Tibial nerve (tissue), 4 donors: ENCODE measurements at regions not wholly inside any gene's neighbourhood (a gene's known extent, or its start where the extent isn't known, plus 50 kb on each side); places are given as distances from the start of the nearest gene placed in this dataset.

Source experiments
- EP300 ChIP-seq, 2 donors: sonication (generic); formaldehyde crosslinking; IDR thresholded peaks; one replicate each; pipeline ENCODE4 v1.6.1; 2017; ENCODE audit warnings: antibody characterized with exemption in 2 of 2, mild to moderate bottlenecking in 1 of 2
- POLR2A ChIP-seq, 2 donors: fragments of 450-650 bp; IDR thresholded peaks; one replicate each; pipeline ENCODE4 v1.6.1; 2017; ENCODE audit warnings: antibody characterized with exemption in 2 of 2, mild to moderate bottlenecking in 2 of 2, moderate library complexity in 2 of 2
- TF ChIP-seq, protein P1 (sequence below), 5 experiments: fragments of 200-600 bp in 3 of 5; fragments of 450-650 bp in 2 of 5; sonication (generic) in 3 of 5; IDR thresholded peaks; one replicate each; pipeline ENCODE4 v1.5.1; 2016 to 2019; ENCODE audit warnings: antibody characterized with exemption in 5 of 5, mild to moderate bottlenecking in 3 of 5, moderate library complexity in 2 of 5

DNA sequence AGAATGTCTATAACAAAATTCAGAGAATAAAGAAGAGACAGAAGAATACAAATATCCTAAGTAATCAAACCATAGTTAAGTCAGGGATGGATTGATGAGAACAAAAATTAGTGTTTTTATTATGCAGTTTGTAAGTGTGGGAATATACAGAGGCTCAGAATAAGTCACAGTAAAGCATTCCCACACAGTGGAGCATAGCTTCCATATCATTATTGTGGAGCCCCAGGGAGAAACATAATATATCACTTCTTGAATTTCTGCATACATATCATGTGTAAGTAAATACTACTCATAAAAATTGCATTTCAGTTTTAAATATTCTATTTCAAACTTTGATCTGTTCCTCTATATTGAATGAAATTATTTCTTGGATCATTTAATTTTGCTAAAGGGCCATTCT lies 790.4 kb downstream of the PLA2G4A start:
- TF ChIP-seq, protein P1, sequence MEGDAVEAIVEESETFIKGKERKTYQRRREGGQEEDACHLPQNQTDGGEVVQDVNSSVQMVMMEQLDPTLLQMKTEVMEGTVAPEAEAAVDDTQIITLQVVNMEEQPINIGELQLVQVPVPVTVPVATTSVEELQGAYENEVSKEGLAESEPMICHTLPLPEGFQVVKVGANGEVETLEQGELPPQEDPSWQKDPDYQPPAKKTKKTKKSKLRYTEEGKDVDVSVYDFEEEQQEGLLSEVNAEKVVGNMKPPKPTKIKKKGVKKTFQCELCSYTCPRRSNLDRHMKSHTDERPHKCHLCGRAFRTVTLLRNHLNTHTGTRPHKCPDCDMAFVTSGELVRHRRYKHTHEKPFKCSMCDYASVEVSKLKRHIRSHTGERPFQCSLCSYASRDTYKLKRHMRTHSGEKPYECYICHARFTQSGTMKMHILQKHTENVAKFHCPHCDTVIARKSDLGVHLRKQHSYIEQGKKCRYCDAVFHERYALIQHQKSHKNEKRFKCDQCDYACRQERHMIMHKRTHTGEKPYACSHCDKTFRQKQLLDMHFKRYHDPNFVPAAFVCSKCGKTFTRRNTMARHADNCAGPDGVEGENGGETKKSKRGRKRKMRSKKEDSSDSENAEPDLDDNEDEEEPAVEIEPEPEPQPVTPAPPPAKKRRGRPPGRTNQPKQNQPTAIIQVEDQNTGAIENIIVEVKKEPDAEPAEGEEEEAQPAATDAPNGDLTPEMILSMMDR (IDR thresholded peaks at IDR 0.05) = no peak
- TF ChIP-seq POLR2A (IDR thresholded peaks at IDR 0.05) (no peak), EP300 (IDR thresholded peaks at IDR 0.05) (no peak)
